Loucy (cell line): ENCODE measurements at regions not wholly inside any gene's neighbourhood (a gene's known extent, or its start where the extent isn't known, plus 50 kb on each side); places are given as distances from the start of the nearest gene placed in this dataset.

ENCODE experiments used
- H2AFZ ChIP-seq: fragments of 200-600 bp; sonication (generic); 2 replicates; pipeline ENCODE4 v1.6.0; 2016; ENCODE audit warnings: antibody characterized with exemption, mild to moderate bottlenecking, low read length, moderate library complexity
- H3F3A ChIP-seq: fragments of 200-600 bp; 2 replicates; pipeline ENCODE4 v1.6.0; 2016; ENCODE audit warnings: antibody characterized with exemption, low read depth, mild to moderate bottlenecking
- H3K27me3 ChIP-seq: fragments of 200-600 bp; sonication (generic); 2 replicates; pipeline ENCODE4 v1.6.1; 2014; ENCODE audit warnings: low read length, mild to moderate bottlenecking; ENCODE audit not compliant: insufficient read depth, poor library complexity, severe bottlenecking
- H3K36me3 ChIP-seq: fragments of 200-600 bp; sonication (generic); 2 replicates; pipeline ENCODE4 v1.6.1; 2016; ENCODE audit warnings: low read length; ENCODE audit not compliant: insufficient read depth
- H3K4me1 ChIP-seq: fragments of 200-600 bp; sonication (generic); 2 replicates; pipeline ENCODE4 v1.5.1; 2014; ENCODE audit warnings: low read length, mild to moderate bottlenecking; ENCODE audit not compliant: insufficient read depth, poor library complexity, severe bottlenecking
- H3K4me2 ChIP-seq: fragments of 200-600 bp; sonication (generic); 2 replicates; pipeline ENCODE4 v1.6.0; 2014; ENCODE audit warnings: antibody characterized with exemption, low read length, low read depth, mild to moderate bottlenecking; ENCODE audit not compliant: poor library complexity, severe bottlenecking
- H3K4me3 ChIP-seq: fragments of 200-600 bp; sonication (generic); 2 replicates; pipeline ENCODE4 v1.5.1; 2014; ENCODE audit warnings: low read length, mild to moderate bottlenecking, mixed read lengths; ENCODE audit not compliant: poor library complexity, severe bottlenecking
- H3K79me2 ChIP-seq: fragments of 200-600 bp; sonication (generic); 2 replicates; pipeline ENCODE4 v1.6.1; 2014; ENCODE audit warnings: low read length; ENCODE audit not compliant: insufficient read depth
- H3K9ac ChIP-seq: fragments of 200-600 bp; sonication (generic); 2 replicates; pipeline ENCODE4 v1.6.0; 2014; ENCODE audit warnings: mild to moderate bottlenecking, low read depth, low read length, moderate library complexity; ENCODE audit not compliant: poor library complexity, severe bottlenecking
- H3K9me2 ChIP-seq: fragments of 200-600 bp; sonication (generic); replicated peaks from 2 replicates; pipeline ENCODE4 v1.6.1; 2016; ENCODE audit warnings: low read depth, low read length, mixed read lengths
- H3K9me3 ChIP-seq: fragments of 200-600 bp; sonication (generic); 2 replicates; pipeline ENCODE4 v1.6.1; 2014; ENCODE audit warnings: mild to moderate bottlenecking, antibody characterized with exemption, low read length, low read depth; ENCODE audit not compliant: insufficient read depth
- H4K20me1 ChIP-seq: fragments of 200-600 bp; sonication (generic); 2 replicates; pipeline ENCODE4 v1.6.0; 2014; ENCODE audit warnings: antibody characterized with exemption, low read length, mild to moderate bottlenecking; ENCODE audit not compliant: insufficient read depth, poor library complexity, severe bottlenecking
- EZH2phosphoT487 ChIP-seq: fragments of 200-600 bp; IDR thresholded peaks from 2 replicates; pipeline ENCODE4 v1.6.1; 2018; ENCODE audit warnings: antibody characterized with exemption, mild to moderate bottlenecking, moderate library complexity, borderline replicate concordance
- TF ChIP-seq, protein P1 (sequence below): fragments of 200-600 bp; sonication (generic); conservative IDR thresholded peaks from 2 replicates; pipeline ENCODE4 v1.5.1; 2014; ENCODE audit warnings: mild to moderate bottlenecking, antibody characterized with exemption, low read length

DNA sequence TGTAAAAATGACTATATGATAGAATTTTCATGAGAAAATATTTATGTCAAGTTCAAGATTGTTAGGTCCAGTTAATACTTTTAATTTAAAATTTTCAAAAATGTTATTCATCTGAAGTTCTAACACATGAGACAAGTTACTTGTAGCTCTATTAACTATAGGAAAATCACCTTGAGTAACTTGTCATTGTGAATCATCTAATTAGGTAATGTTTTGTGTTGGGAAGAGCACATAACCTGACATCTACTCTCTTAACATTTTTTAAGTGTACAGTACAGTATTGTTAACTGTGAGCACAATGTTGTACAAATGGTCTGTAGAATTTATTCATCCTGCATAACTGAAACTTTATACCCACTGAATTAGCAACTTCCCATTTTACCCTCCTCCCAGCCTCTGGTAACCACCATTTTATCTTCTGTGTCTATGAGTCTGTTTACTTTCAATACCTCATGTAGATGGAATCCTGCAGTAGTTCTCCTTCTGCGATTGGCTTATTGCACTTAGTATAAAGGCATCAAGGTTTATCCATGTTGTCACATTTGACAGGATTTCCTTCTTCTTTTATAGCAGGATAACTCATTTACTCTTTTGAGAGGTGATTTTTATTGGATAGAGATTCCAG lies 54.6 kb downstream of the ARL4A start:
- no peaks in the 10 kb centered on the region for H3K9me2 ChIP-seq
- H2AFZ ChIP-seq = no peak overlapping the region
- H4K20me1 ChIP-seq = no peaks in the 10 kb centered on the region
- H3K36me3 ChIP-seq = no peaks in the 10 kb centered on the region
- no peaks in the 10 kb centered on the region for H3K79me2 ChIP-seq
- H3K4me3 ChIP-seq = no peak overlapping the region
- H3F3A ChIP-seq = no peaks in the 10 kb centered on the region
- no peaks in the 10 kb centered on the region for H3K27me3 ChIP-seq
- H3K4me1 ChIP-seq = no peaks in the 10 kb centered on the region
- no peak overlapping the region for H3K9ac ChIP-seq
- H3K9me3 ChIP-seq = no peaks in the 10 kb centered on the region; the same call in 1 of the 2 replicates
- no peak overlapping the region for H3K4me2 ChIP-seq
- no peak for TF ChIP-seq EZH2phosphoT487
- TF ChIP-seq, protein P1, sequence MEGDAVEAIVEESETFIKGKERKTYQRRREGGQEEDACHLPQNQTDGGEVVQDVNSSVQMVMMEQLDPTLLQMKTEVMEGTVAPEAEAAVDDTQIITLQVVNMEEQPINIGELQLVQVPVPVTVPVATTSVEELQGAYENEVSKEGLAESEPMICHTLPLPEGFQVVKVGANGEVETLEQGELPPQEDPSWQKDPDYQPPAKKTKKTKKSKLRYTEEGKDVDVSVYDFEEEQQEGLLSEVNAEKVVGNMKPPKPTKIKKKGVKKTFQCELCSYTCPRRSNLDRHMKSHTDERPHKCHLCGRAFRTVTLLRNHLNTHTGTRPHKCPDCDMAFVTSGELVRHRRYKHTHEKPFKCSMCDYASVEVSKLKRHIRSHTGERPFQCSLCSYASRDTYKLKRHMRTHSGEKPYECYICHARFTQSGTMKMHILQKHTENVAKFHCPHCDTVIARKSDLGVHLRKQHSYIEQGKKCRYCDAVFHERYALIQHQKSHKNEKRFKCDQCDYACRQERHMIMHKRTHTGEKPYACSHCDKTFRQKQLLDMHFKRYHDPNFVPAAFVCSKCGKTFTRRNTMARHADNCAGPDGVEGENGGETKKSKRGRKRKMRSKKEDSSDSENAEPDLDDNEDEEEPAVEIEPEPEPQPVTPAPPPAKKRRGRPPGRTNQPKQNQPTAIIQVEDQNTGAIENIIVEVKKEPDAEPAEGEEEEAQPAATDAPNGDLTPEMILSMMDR = no peak

DNA sequence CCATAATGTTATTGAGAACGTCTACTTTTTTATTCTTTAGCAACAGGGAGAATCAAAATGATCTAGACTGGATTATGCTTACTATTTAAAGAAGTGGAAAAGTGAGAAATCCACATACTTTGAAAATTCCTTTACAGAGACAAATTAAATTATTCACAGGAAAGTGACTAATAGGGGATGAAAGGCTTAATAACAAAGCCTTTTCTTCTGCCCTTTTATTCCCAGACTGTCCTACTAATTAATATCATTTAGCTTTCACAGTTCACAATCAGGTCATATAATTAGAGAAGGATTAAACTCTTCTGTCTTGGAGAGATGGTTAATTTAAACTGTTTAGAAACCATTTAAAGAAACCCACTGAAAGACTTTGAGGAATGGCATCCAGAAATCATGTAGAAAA lies 58.8 kb downstream of the ARL4A start:
- H4K20me1 ChIP-seq = no peaks in the 10 kb centered on the region
- H2AFZ ChIP-seq = no peak overlapping the region
- H3K36me3 ChIP-seq = no peaks in the 10 kb centered on the region
- H3K79me2 ChIP-seq = no peaks in the 10 kb centered on the region
- H3K4me2 ChIP-seq = no peak overlapping the region
- TF ChIP-seq, protein P1 = no peak
- TF ChIP-seq EZH2phosphoT487 = no peak
- no peaks in the 10 kb centered on the region; the same call in 1 of the 2 replicates for H3K9me3 ChIP-seq
- H3K9ac ChIP-seq = no peak overlapping the region
- H3K4me3 ChIP-seq = no peak overlapping the region
- H3F3A ChIP-seq = no peaks in the 10 kb centered on the region
- no peaks in the 10 kb centered on the region for H3K9me2 ChIP-seq
- no peaks in the 10 kb centered on the region for H3K27me3 ChIP-seq
- no peaks in the 10 kb centered on the region for H3K4me1 ChIP-seq

DNA sequence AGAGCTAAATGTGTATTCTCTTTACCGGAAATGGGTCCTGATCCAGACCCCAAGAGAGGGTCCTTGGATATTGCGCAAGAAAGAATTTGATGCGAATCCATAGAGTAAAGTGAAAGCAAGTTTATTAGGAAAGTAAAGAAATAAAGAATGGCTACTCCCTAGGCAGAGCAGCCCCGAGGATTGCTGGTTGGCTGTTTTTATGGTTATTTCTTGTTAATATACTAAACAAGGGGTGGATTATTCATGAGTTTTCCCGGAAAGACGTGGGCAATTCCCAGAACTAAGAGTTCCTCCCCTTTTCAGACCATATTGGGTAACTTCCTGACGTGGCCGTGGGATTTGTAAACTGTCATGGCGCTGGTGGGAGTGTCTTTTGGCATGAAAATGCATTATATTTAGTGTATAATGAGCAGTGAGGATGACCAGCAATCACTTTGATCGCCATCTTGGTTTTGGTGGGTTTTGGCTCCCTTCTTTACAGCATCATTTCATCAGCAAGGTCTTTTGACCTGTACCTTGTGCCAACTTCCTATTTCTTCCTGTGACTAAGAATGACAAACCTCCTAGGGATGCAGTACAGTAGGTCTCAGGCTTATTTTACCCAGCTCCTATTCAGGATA lies 60.4 kb downstream of the ARL4A start:
- Histone ChIP-seq H4K20me1 (no peaks in the 10 kb centered on the region), H3K36me3 (no peaks in the 10 kb centered on the region), H3K4me3 (no peak overlapping the region), H3K9me3 (no peaks in the 10 kb centered on the region), H3K4me2 (no peak overlapping the region), H3F3A (no peaks in the 10 kb centered on the region), H3K79me2 (no peaks in the 10 kb centered on the region), H3K9ac (no peak overlapping the region), H2AFZ (no peak overlapping the region), H3K4me1 (no peaks in the 10 kb centered on the region), H3K9me2 (no peaks in the 10 kb centered on the region), H3K27me3 (no peaks in the 10 kb centered on the region)
- TF ChIP-seq, protein P1 = no peak
- TF ChIP-seq EZH2phosphoT487 = no peak
